Dedifferentiated amniotic fluid mesenchymal stem cell (primary cell): ENCODE measurements at regions not wholly inside any gene's neighbourhood (a gene's known extent, or its start where the extent isn't known, plus 50 kb on each side); places are given as distances from the start of the nearest gene placed in this dataset.
"Not testable (repeated sequence)": the region's sequence is repeated elsewhere in the genome, so short reads cannot be mapped to it uniquely, and the experiment has no call there.

ENCODE experiments used
- DNase-seq: peaks from one replicate; pipeline ENCODE4 v3.0.0-alpha.2; 2016; ENCODE audit errors: extremely low spot score

DNA sequence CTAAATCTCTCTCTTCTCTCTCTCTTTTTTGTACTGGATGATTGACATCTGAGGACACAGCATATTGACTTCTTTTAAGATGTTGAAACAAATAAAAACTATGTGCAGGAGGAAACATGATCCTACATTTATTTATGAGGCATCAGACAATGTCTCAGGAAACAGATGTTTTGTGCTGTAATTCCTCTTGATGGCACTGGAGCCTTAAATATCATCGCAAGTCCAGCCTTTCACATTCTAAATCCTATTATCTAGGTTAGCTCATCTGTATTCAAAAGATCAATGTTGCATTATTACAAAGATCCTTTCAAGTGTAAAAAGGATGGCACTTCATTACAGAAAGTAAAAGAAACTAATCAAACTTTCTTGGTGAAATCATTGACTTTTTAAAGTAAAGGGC lies 63.9 kb downstream of the MAT2B start:
- DNase-seq, result peak; percentile 23

DNA sequence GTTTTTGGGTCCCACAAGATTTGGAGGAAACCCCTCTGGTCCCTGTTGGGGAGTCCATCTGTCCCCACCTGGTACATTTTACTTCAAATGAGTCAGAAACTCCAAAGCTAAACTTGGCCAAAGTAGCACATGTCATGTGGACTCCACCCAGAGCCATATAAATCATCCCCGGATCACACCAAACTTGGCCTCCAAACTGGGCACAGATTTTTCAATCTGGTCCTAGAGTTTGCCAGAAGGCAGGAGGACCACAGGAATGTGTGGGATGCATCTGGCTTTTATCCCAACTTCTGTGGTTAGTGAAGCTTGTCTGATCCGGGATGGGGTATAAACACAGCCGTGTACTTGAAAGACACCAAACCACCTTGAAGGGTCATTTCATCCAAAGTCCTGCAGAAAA lies 66.3 kb downstream of the MAT2B start:
- DNase-seq, result peak; percentile 58

DNA sequence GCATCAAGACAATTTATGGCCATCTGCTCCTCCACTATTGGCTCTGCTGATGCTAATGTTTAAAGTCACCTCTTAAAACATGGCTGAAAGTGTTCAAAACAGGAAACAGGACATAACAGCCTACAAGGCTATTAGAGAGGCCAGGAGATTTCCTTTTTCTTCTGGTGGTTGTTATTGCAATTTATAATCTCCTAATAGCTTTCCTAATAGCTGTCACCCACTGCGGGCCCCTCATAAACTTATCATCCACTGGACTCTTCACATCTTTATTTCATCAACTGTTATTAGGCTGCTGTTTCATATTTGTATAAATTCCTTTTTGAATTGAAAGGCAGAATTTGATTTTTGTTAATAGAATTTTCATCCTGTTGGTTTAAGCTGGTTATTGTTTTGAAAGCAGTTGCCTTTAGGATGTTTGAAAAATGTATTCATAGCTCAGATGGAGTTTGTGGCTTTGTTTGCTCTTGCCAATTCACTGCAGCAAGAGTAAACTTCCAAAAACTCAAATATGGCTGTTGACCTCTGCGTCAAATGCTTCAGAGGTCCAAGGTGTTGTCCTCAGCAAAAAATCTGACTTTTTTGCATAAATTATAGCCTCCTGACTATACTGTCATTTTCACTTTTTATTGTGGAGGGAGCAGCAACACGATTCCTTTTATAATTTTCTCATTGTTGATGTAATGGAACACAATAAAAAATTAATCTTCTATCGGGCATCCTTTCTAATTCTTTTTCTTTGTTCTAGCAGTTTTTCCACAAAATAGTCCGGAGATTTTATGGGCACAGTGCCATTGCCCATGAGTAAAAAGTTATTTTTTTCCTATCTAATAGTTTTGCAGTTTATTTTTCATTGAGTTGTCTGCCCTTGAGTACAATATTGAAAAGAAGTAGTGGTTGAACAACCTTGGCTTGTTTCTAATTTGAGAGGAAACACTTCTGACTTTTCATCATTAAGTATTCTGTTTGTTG lies 69.3 kb downstream of the MAT2B start:
- DNase-seq, result no peak

DNA sequence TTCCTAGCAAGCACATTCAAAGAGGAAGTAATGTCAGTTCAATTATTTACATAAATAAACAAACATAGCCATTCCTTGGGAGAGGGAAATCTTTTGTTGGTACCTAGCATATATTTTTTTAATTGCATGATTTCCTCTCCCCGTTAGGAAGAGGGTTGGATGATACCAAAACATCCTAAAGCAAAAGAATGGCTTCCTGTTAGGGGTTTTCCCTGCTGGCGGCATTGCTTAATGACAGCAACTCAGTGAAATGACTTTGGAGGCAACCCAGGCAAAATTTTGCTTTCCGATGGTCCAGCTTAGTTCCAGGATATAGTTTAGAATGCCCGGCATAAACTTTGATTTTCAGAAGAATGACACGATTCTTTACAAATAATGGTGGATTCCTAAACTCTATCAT lies 73.2 kb downstream of the MAT2B start:
- no peak for DNase-seq

DNA sequence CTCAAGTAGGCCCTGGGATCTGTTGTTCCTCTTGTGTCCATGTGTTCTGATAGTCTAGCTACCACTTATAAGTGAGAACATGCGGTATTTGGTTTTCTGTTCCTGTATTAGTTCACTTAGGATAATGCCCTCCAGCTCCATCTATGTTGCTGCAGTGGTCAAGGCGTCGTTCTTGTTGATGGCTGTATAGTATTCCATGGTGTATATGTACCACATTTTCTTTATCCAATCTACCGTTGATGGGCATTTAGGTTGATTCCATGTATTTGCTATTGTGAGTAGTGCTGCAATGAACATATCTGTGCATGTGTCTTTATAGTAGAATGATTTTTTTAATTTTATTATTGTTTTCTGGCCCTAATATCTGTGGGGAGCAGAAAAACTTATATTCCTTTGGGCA lies 74.3 kb downstream of the MAT2B start:
- DNase-seq, result no peak

DNA sequence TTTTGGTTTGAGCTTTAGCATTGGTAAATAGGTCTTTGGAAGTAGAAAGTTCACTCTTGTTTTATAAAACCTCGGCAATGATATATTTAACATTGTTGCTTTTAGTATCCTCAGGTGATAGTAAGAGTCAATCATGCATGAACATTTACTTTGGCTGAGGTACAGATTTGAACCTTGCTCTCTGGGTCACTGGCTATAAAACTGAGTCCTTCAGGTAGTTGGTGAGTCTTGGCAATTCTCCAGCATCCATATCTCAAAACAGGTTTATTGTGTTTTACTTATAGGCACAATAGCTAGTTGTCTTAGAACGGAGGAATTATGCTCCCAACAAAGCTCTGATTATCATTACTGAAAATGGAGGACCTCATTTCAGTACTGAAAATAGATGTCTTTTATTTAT lies 75.1 kb downstream of the MAT2B start:
- DNase-seq, result no peak

DNA sequence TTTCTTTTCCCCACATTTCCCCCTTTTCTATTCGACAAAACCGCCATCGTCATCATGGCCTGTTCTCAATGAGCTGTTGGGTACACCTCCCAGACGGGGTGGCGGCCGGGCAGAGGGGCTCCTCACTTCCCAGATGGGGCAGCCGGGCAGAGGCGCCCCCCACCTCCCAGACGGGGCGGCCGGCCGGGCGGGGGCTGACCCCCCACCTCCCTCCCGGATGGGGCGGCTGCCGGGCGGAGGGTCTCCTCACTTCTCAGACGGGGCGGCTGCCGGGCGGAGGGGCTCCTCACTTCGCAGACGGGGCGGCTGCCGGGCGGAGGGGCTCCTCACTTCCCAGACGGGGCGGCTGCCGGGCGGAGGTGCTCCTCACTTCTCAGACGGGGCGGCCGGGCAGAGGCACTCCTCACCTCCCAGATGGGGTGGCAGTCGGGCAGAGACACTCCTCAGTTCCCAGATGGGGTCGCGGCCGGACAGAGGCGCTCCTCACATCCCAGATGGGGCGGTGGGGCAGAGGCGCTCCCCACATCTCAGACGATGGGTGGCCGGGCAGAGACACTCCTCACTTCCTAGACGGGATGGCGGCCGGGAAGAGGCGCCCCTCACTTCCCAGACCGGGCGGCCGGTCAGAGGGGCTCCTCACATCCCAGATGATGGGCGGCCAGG lies 78.2 kb downstream of the MAT2B start:
- DNase-seq, result not testable (repeated sequence)

DNA sequence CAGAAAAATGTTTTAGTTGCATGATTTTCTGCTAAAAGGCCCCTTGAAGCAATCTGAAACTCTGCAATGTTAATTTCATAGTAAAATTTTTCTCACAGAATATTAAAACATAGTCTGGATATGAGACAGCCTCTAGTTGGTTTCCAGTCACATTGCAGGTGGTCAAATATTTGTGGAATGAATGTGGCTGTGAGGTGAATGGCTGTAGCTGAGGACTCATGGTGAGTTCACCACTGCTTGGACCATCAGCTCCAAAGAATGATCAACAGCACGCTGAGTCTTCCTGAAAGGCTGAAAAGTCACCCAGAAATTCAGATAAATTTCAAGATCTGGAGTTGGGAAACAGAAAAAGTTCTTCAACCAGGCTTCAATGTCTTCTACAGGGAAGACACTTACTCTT lies 79.8 kb downstream of the MAT2B start:
- DNase-seq, result no peak

DNA sequence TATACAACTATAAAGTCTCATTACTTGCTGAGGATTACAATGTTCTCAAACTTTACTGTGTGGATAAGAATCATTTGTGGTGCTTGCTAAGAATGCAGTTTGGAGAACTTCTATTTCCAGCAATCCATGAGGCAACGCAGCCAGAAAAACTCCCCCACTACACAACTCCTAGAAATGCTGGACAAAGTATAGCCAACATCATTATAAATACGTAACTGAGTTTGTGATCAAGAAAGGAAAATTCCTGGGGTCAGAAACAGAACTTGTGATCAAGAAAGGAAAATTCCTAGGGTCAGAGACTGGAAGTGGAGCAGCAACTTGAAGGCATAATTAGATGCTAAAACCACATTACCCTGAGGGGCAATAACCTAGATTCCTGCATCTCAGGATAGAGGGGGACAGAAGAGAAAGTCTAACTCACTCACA lies 81.1 kb downstream of the MAT2B start:
- DNase-seq, result no peak

DNA sequence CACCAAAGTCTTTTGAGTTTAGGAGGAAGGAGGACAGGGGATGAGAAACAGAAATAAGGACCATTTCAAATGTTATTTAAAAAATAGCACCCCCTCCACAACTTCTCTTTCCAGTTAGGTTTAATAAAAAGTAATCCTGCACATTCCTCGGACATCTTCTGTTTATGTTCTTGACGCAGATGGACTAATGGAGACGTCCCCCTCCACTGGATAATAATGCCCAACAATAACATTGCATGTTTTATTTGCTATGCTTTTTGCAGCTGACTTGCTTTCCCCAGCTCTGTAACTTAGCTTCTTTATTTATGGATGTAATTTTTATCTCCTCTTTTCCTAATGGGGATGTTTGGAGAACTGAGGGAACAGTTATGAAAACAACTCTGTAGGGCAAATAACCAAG lies 89.5 kb downstream of the MAT2B start:
- DNase-seq, result no peak

DNA sequence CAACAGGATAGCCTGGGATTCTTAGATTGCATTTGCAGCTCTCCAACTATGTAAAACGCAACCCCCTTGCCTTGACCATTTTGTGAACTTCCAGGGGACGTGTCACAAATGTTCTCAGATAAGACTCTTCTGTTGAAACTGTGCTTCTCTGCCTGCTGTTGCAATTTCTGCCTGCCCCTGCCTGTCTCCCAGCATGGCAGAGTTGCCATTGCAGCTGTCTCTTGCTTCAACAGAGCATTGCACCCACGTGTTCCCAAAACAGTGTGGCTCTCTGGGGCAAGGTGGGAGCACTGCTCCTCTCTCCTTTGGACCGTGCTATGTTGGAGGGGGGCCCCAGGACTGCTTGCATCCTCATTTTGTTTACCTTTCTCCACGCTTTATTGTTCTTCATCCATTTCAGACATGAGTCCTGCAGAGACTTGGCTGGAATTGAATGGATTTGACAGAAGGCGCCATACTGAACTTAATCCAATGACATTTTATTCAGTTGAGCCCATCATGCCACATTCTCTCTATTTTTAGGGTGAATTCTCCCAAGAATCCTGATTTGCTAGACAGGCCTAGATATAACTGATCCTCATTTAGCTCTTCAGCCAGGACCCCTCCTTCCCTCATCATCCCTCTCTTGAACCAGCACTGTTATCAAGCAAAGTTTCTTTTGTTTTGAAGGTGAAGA lies 90.7 kb downstream of the MAT2B start:
- DNase-seq, result no peak

DNA sequence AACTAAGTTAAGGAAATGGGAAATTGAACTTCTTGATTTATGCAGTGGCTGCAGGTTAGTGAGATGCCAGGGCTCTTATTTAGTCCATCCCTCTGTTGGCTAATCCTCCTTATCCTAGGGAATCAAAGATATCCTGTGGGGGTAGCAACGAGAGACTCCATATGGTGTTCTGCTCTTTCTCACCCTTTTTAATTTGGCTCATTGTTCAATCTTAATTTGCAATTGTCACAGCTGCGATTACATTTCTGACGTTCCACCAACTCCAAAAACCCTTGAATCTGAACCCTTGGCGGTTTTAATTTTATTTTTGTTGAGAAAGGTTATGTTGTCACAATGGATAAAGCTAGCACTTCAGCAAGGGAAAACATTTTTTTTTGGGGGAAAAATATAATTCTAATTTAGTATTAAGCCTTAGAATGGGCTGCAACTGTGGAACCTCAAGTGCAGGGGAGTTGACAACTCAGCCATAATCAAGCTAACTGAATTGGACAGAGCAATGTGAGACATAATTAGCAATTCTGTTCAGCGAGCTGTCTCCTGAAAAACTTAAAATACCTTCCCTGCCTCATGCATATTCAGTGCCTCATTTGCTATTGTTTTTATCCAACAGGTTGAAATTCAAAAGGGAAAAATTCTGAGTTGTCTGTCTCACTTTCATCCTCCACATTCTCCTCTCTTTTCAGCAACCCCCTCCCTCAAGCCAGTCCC lies 91.3 kb downstream of the MAT2B start:
- no peak for DNase-seq

DNA sequence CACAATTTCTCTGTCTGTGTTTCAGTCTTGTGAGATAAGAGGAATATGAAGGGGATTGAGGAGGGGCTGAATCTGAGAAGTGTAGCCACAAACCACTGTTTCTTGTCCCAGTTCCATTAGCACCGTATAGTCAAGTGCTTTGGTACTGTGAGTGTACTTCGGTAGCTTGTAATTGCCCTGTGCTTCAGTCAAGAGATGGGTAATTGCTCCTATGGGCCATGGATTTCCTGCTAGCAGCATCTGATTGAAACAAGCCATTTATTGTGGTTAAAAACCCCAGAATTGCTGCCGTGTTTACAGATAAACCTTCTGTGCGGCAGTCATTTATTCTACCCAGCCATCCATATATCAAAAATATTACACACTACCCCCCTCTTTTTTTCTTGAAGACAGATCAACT lies 98.6 kb downstream of the MAT2B start:
- no peak for DNase-seq

DNA sequence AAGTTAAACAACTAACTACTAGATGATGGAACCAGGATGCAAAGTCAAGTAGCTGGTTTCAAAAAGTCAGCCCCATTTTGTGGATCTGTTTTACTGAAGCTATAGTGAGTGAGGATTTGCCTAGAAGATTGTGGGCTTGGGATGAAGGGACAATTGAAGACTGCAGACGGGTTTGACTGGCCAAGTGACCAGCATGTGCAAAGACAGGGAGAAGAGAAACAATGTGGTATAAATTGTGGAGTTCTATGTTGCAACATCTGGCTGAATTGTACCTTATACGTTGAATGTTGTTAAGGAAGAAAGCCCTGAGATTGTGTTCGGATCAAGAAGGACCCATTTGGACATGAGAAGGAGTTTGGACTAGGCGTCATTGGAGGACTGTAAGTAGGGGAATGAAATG lies 101.8 kb downstream of the MAT2B start:
- DNase-seq, result no peak

DNA sequence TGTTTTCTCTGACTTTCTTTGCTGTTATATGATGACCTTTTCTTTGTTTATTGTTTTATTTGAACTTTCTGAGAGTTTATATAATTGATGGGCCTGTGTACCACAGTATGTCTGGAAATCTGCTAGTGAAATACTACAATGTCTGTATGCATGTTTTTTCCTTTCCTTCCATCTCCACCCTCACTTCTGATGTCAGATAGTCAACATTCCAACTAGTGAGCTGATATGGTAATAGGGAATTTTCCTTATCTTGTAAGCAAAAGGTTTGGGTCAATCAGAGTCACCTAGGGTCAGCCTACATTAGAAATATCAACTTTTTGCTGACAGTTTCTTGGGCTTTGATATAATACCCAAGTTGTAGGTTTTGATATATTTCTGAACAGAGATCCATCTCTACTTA lies 103.2 kb downstream of the MAT2B start:
- DNase-seq, result no peak

DNA sequence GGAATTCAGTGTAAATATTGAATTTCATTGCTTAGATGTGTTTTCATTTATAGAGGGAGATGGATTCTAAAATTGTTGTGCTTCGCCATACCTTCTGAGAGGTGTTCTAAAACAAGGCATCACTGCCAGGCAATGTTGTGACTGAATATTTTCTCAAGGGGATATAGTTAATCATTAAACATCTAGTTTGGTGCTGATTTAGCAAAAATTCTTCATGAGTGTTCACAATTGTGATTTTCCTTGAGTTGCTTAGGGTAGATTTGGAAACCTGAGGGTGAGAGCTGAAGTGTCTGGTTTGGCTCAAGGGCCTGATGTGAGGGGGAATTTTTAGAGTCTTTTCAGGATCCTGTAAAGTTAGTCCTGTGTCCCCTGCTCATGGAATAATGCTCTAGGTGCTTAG lies 104.5 kb downstream of the MAT2B start:
- DNase-seq, result no peak

DNA sequence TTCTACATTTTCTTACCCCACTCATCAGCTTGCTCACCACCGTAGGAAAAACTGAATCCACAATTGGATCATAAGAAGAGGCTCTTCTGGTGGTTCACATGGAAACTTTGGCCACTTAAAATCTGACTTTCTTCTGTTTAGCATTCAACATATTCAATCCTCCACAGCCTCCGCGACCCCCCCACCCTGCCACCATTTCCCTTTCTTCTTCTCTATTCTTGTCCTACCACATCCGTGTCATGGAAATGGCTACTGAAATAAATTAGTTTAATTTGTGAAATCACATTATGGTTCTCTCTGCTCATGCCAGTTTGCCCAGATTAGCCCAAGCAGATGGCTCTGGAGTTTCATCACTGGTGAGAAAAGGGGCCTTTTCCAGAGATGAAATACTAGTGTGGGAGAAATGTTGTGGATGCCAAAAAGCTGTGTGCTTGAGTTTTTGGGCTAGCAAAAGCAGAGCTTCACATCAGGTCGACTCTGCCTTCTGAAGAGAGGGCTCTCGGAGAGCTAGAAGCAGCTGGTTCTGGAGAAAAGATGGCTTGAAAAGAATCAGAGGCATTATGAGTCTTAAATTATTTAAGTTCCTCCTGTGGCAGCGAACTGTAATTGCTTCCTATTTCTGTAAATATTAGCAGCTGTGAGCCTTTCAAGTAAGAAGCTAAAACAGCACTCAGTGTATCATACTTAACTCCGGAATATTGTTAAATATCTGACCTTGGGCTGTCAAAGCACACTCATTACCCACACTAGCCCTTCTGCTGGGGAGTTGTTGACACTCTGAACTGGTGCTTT lies 107.1 kb downstream of the MAT2B start:
- no peak for DNase-seq

DNA sequence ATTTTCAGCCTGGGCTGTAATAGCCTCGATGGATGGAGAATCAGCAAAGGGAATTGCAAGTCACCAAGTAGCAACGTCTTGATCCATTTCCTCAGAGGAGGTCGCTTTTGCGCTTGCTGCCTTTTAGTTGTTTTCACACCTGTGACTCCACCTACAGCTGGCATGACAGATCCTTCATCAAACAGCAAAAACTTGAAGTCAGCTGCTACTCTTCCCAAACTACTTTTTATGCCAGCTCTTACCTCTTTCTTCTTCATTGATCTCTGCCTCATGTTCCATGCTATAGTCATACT lies 107.7 kb downstream of the MAT2B start:
- no peak for DNase-seq

DNA sequence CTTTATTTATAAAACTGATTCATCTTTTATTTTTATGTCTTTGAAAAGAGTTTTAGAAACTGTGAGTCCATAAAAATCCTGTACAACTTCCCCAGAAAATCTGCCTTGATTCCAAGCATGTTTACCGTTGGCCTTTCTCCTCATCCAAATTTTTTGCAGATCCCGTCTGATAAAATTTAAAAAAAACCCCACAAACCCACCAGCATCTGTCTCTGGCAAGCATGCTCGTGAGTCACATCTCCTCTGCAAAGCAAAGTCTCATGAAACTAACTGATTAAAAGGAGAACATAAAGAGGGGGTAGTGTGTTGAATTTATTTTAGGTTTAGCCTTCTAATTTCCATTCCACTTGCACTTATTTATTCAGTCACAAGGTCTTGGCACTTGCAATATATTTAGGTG lies 109.4 kb downstream of the MAT2B start:
- no peak for DNase-seq

DNA sequence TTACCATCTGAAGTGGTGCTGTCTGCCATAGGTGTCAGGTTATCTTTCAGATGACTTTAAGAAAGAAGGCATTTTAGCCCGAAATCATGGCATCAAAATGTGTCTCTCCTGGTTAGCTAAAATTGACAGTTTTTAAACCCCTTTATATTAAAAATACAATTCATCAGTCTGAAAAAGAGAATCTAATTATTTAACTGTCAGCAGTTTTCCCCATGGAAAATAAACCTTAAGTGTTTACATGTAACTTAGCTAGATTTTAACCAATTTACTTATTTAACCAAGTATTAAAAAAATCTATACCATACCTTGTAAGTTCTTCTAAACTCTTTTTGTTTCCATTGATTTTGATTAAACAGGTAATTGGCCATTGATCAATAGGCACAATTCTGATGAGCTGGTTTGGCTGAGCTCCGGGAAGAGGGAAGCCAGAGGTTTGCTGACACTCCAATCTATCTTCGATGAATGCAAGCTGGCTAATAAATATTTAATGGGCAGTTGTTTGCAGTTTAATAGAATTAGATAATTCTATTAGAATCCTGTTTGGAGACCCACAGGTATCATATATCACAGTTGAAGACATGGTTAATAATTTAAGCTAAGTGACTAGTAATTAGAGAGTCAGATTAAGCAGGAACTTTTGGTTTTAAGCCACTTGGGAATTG lies 114.0 kb downstream of the MAT2B start:
- DNase-seq, result no peak

DNA sequence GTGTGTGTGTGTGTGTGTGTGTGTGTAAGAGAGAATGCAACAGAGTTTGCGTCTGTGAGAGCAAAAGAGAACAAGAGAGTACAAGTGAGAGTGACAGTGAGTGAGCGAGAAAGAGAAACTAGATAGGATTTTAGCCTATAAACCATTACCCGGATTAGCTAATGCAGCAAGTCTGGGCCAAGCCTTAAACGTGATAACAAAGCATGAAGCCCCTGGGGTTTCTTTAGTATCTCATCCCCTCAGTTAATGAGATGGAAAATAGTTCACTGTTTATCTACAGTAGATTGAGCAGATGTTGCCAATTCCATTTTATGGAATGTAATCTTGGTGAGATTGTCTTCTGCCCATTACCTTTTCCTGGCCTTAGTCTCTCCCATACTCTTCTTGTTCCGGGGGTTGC lies 114.5 kb downstream of the MAT2B start:
- no peak for DNase-seq
